ENCODE measurements at regions not wholly inside any gene's neighbourhood (a gene's known extent, or its start where the extent isn't known, plus 50 kb on each side); places are given as distances from the start of the nearest gene placed in this dataset.

- Histone ChIP-seq H3K27me3 (no peaks in the 10 kb centered on the region), H3K9me3 (no peaks in the 10 kb centered on the region), H3K27ac (no peak overlapping the region), H3K4me1 (no peaks in the 10 kb centered on the region), H3K4me3 (no peak overlapping the region), H3K36me3 (no peaks in the 10 kb centered on the region)
- TF ChIP-seq POLR2A (IDR thresholded peaks at IDR 0.05) (no peak), POLR2AphosphoS5 (IDR thresholded peaks at IDR 0.05) (no peak), EP300 (IDR thresholded peaks at IDR 0.05; ENCODE audit: low read depth) (no peak), CTCF (IDR thresholded peaks at IDR 0.05) (no peak)
- 68 to 75% methylated on average over 3 to 5 of the region's 5 CpGs for WGBS, 2 donors (ENCODE audit: low coverage in 1 of 2)
- intact Hi-C loops (cut with DNase I; ENCODE audit: low total_unique reads) (no loop called here), in situ Hi-C loops (cut with MboI; ENCODE audit: low pct_ligation_motif_present in 1 of 4, low pct_unique_long_range_greater_than_20kb in 1 of 4, low sequenced_read_pairs in 3 of 4) (no loop called here)
- DNase-seq: no peak
Observed at GRCh38 chr7:142329062-142329790, 71.4 kb upstream of the PRSS58 start.

- no peaks in the 10 kb centered on the region for H3K4me1 ChIP-seq
- no peak overlapping the region for H3K4me3 ChIP-seq
- TF ChIP-seq EP300 (IDR thresholded peaks at IDR 0.05; ENCODE audit: low read depth) (no peak), POLR2A (IDR thresholded peaks at IDR 0.05) (no peak), CTCF (IDR thresholded peaks at IDR 0.05) (no peak), POLR2AphosphoS5 (IDR thresholded peaks at IDR 0.05) (no peak)
- 50 to 65% methylated on average over 2 to 6 of the region's 6 CpGs for WGBS, 2 donors (ENCODE audit: low coverage in 1 of 2)
- no peaks in the 10 kb centered on the region for H3K27me3 ChIP-seq
- in situ Hi-C loops (cut with MboI; ENCODE audit: low pct_ligation_motif_present in 1 of 4, low pct_unique_long_range_greater_than_20kb in 1 of 4, low sequenced_read_pairs in 3 of 4) (no loop called here), intact Hi-C loops (cut with DNase I; ENCODE audit: low total_unique reads) (no loop called here)
- H3K36me3 ChIP-seq: no peaks in the 10 kb centered on the region
- DNase-seq: no peak
- no peaks in the 10 kb centered on the region for H3K9me3 ChIP-seq
- no peak overlapping the region for H3K27ac ChIP-seq
Observed at GRCh38 chr7:142328551-142328950, 70.7 kb upstream of the PRSS58 start.

GRCh38 chr7:142327628-142328405 lies 70.0 kb upstream of the PRSS58 start:
- H3K4me1 ChIP-seq: no peaks in the 10 kb centered on the region
- H3K4me3 ChIP-seq: no peak overlapping the region
- H3K27ac ChIP-seq: no peak overlapping the region
- no peaks in the 10 kb centered on the region for H3K36me3 ChIP-seq
- intact Hi-C loops (cut with DNase I; ENCODE audit: low total_unique reads) (no loop called here), in situ Hi-C loops (cut with MboI; ENCODE audit: low pct_ligation_motif_present in 1 of 4, low pct_unique_long_range_greater_than_20kb in 1 of 4, low sequenced_read_pairs in 3 of 4) (no loop called here)
- no peaks in the 10 kb centered on the region for H3K27me3 ChIP-seq
- no peak for DNase-seq
- H3K9me3 ChIP-seq: no peaks in the 10 kb centered on the region
- no peak for TF ChIP-seq POLR2A (IDR thresholded peaks at IDR 0.05)
- no peak for TF ChIP-seq CTCF (IDR thresholded peaks at IDR 0.05)
- no peak for TF ChIP-seq POLR2AphosphoS5 (IDR thresholded peaks at IDR 0.05)
- no peak for TF ChIP-seq EP300 (IDR thresholded peaks at IDR 0.05; ENCODE audit: low read depth)
- 58 to 65% methylated on average over 3 to 11 of the region's 11 CpGs for WGBS, 2 donors (ENCODE audit: low coverage in 1 of 2)

- intact Hi-C loops (cut with DNase I; ENCODE audit: low total_unique reads) (no loop called here), in situ Hi-C loops (cut with MboI; ENCODE audit: low pct_ligation_motif_present in 1 of 4, low pct_unique_long_range_greater_than_20kb in 1 of 4, low sequenced_read_pairs in 3 of 4) (no loop called here)
- Histone ChIP-seq H3K4me1 (no peaks in the 10 kb centered on the region), H3K27me3 (no peaks in the 10 kb centered on the region), H3K36me3 (no peaks in the 10 kb centered on the region), H3K4me3 (no peak overlapping the region), H3K27ac (no peak overlapping the region), H3K9me3 (no peaks in the 10 kb centered on the region)
- 3 to 15% methylated on average over 4 of the region's 4 CpGs for WGBS, 2 donors (ENCODE audit: low coverage in 1 of 2)
- peak; percentile 34 for DNase-seq
- no peak for TF ChIP-seq POLR2A (IDR thresholded peaks at IDR 0.05)
- peak in 1 of 5 experiments; percentile 23 for TF ChIP-seq CTCF (IDR thresholded peaks at IDR 0.05)
- TF ChIP-seq EP300 (IDR thresholded peaks at IDR 0.05; ENCODE audit: low read depth): no peak
- no peak for TF ChIP-seq POLR2AphosphoS5 (IDR thresholded peaks at IDR 0.05)
Observed at GRCh38 chr7:142323706-142324105, 65.8 kb upstream of the PRSS58 start.
